ENCODE measurements at regions not wholly inside any gene's neighbourhood (a gene's known extent, or its start where the extent isn't known, plus 50 kb on each side); places are given as distances from the start of the nearest gene placed in this dataset.
"Not testable (repeated sequence)": the region's sequence is repeated elsewhere in the genome, so short reads cannot be mapped to it uniquely, and the experiment has no call there.

DNA sequence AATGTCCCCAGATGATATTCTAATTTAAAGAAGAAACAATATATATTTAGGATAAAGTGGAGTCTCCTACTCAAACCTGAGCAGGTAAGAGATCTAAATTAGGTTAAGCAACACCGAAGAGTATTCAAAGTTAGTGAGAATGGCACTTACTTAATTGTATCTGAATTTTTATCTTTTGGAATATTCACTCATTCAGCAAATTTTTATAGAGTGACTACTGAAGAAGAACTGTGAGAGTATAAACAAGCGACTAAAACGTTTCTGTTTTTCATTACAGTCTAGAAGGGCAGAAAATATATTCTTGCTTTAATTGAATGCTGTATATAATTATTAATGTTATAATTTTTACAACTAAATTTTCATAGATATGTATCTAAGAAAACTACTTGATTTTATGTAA, 567.7 kb upstream of the TBL1XR1 start:
- no peak for DNase-seq

DNA sequence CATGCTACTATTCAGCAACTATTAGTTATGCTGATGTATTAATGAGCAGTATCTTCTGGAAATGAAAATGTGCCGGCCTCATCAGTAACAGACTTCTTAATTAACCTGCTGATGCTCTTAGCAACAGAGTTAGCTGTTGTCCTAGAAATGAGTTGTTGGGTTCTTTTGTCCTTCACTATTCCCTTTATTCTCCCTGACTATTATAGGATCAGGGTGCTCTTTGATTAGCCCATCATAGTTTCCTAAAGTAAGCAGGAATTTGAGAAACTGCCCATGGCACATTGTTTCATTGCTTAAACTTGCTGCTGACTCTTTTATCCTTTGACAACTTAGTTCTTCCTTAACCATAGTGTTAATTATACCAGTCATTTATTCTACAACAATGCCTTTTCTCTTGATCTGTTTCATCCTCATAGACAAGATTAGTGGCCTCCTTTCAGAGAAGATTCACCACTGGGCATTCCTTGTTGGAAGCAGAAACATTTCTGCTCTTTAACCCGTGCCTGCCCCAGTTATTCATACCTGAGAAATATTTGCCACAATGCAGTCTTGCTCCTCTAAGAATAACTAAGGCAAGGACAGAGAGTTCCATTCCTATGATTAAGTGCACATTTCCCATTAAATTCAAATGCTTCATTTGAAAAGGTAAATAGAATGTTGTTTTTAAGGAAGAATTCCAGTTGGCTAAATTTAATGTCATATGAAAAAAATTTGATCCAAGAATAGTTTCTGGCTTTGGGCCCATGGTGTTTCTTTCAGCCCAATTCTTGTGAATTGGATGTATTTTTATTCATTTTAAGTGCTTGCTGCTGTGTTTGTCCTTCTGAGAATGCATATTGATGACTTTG, 573.3 kb upstream of the TBL1XR1 start:
- no peak for DNase-seq

DNA sequence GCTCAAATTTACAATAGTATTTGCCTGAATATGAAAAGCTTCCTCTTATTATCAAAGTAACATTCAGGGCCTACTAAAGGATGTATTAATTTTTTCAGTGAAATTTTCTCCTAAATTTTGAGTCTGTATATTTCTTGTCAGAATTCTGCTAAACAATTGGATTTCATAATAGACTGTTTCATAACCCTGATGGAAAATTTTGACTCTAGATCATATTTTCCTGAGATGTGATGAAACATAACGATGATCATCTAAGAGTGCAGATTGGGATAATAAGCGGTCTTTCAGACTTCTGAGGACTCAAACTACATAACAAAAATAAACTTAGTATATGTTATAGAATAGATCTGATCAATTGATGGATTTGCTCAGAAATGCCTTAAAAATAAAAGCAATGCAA, 574.5 kb upstream of the TBL1XR1 start:
- no peak for DNase-seq

DNA sequence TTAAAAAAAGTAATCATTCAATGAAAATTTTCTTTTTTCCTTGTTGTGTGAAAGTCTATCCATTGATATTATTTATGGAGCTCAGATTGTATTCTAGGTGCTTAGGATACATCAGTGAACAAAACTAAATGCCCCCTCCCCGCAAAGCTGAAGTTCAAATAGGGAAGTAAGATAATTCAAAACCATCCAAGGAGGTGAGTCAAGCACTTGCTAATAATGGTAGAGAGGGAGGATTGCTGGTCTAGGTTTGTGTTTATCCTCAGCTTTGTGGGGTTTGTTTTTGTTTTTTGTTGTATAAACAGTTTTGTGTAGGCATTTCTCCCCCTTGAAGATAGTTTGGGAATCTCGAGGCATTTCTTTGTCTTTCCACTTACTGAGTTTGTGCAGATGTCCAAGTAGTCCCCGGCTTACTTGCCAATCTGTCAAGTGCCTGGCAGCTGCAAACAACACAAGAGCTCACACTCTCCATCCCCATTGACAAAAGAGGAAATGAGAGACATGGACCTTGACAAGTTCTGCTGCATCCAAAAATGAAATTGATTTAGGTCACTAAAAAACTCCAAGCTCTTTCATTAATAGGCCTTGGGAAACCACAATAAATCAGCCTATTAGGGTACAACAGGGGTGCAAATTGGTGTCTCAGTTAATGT, 575.8 kb upstream of the TBL1XR1 start:
- DNase-seq: peak; percentile 73

DNA sequence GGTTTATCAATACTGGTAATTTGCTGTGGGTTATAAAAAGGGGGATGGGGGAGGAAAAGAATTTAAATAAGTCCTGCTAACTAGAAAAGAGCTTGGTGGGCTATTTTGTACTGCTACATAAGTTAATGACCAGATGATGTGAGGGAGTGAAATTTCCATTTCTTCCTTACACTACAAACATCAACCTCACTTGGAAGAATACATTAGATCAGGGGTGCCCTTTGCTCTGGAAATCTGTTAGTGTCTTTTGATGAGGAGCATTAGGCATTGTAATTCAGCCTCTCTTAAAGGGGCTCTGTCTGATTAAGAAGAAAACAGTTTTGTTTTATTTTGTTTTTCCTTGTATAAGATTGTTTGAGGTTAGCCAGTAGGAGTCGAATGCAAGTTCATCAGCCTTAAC, 576.4 kb upstream of the TBL1XR1 start:
- DNase-seq: no peak

DNA sequence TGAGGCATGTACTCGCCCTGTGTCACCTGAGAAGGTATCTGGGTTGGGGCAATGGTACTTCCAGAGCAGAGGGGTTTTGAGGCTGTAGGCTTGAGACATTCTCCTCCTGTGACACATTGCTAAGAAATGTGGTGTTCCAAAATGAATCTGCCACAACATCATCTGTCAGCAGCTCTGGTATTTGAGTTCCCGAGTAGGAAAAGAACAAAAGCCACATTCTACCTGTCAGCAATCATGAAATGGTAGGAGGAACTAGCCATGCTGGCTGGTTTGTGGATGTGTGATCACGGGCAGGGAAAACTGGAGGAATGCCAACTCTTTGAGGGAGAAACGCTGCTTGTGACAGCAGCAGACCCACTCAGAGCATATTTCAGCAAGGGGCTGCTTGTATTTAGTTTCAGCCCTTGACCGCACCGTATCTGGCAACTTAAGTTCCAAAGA, 579.4 kb upstream of the TBL1XR1 start:
- DNase-seq: no peak

DNA sequence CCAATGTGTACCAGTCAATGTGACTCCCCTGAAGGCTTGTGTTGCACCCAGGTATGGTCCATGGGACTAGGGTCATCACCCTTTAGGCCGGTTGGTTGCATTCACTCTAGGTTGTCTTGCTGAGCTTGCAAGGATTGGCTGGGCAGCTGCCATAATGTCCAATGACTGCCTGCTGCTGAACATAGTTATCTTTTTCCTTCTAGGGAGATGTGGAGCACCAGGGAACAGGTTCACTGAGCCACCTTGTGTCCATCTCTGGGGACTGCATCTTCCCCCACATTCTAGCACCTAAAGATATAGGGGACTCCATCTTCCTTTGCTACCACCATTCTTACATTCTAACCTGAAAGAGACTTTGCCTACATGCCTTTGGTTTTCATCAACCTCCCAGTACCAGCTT, 580.4 kb upstream of the TBL1XR1 start:
- DNase-seq: peak; percentile 62

DNA sequence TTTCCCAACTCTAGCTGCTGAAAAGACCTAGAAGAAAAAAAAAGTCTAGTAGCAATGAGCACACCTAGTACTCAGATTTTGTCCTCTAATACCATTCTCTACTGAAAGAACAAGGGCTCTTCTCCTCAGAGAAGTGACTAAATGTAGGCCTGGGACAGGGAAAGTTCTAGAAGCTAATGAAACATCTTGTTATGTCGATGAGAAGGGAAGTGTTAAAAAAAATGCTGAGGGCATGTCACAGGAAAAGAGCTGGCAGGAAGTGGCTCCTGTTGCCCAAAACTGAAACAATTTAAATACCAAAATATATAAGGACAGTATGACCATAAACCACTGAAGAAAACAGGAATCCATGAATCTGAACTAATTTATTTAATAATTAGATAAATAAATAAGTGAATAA, 581.4 kb upstream of the TBL1XR1 start:
- DNase-seq: peak; percentile 48

DNA sequence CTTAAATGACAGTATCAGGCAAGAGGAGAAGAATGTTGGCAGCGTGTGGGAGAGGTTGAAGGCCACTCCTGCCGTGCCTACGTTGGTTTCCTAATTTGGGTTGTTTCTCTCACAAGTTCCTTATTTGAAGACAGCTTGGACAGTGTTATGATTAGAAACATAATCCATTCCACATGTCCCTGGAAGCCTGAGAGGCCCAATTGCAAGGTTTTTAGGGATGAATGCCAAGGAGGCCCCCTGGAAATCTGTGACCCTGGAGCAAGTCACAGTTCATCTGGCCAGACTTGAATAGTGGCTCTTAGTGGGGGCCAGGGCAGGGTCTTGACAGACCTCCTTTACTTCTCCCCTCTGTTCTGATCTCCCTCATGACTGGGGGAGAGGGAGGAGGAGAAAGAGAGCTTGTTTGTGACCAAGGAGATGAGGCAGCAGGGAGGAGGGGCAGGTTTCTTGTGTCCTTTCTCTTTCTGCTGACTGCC, 584.4 kb upstream of the TBL1XR1 start:
- peak; percentile 61 for DNase-seq

DNA sequence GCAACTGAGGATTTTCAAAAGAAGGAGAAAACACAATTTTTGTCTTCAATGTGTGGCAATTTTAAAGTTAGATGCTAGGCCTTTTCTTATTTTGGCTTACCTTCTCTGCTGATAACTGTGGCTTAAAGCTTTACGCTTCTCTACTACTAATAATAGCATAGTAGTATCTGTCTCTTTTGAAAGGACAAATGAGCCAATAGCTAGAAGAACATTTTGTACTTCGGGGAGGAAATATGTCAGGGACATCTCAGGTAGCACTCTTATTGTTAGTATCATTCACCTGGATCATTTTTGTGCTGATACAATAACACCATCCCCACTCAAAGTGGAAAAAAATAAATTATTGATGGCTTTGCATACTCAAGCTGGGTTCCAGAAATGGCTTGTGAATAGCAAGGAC, 586.1 kb upstream of the TBL1XR1 start:
- DNase-seq: no peak

DNA sequence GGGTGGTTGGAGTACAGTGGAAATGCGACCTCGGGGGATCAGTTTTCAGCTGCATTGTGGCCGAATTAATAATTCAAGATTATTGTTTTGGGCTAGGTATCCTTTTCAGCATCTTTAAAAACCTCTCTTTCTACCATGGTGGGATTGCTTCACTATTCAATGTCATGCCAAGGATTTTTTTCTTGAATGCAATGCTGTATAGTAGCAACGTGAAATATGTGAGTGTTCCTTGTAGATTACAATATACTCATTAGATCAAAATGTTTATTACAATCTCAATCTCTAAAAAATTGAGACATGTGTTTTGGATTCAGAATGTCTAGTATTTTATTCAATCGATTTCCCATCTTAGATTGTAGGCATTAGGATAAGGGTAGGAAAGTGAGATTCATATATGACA, 586.5 kb upstream of the TBL1XR1 start:
- DNase-seq: no peak

DNA sequence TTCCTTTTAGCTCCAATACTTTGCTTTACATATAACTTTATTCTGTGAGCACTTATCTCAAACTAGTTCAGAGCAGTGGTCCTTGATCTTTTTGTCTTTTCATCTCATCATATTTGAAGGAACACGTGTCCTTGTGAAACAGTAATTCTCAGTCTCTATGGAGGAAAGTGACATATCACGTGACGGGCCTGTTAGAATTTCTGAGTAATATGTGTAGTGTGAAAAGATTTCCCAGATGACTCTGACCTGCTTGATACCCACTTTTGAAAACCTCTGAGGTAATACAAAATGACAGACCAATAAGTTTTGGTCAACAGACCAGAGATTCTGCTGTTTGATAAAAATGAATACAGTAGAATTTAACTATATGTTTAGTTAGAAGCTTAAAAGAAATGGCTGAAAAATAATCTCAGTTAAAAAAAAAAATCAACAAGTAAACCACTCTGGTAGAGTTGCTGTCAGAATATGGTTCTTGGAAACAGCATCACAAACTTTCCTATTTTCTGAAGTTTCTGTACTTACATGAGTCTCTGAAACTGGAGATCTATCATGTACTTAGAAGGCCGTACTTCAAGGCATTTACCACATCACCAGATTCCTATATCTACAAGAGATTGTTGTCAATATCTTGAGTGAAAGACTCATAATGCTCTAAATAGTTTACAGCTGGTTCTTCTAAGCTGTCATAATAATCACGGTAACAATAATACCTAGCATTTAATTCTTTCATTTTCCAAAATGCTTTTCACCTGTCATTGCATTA, 590.2 kb upstream of the TBL1XR1 start:
- no peak for DNase-seq

DNA sequence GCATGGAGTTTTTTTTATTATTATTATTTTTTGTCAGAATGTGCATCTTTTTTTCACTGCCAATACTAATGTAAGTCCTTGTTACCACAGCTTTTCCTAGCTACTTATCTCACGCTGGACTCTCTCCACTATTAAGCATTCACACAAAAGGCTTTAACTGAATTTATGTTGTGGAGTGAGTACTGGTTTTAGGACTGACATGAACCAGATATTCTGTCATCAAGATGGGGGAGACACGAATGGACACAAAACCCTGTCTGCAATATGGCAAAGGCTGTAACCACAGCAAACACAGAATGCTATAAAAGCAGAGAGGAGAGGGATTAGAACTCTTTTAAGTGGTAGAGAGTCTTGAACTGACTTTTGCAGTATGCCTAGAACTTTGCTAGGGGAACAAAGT, 592.2 kb upstream of the TBL1XR1 start:
- DNase-seq: no peak

DNA sequence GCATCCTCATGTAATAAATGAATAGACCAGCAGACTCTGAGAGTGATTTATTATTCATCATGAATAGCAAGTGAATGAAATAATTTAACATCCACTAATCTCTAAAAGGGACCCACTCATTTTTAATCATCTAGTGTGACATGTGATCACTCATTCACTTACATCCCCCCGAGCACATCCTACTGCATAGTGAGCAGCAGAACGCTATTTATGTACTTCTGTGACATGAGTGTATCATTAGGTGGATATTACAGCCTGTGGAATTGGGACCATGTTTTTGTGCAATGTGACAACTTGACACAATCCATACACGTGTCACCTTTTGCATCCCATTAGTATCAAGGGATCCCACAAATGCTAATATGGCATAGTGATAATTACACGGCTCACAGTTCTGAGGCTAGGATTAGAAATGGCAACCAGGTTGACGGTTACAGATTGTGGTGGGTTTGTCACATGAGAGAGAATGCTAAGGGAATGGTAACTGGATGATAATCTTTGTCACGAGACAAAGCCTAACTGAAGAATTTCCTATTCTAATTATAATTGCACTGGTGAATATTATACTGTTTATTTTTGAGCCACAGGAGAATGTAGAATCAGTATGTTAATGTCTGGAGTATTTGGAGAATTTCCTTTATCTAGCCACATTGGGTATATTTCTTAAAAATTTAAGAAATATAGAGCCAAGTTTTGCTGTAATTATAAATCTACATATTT, 595.2 kb upstream of the TBL1XR1 start:
- no peak for DNase-seq

DNA sequence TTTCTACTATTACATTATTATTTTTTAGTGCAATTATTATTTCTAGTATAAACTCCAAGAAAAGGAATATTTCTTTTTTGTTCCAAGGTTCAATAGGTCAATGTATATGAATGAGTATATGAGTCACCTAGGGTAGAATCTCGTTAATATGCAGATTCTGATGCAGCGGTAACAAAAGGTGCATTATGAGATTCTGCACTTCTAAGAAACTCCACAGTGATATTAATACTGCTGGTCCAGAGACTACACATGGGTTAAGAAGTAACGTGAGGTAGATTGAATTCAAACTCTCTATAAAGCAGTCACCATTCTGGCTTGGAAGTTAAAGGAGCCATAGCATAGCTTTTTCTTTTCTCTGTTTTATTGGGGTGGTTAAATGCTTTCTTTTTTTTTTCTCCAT, 596.2 kb upstream of the TBL1XR1 start:
- no peak for DNase-seq

DNA sequence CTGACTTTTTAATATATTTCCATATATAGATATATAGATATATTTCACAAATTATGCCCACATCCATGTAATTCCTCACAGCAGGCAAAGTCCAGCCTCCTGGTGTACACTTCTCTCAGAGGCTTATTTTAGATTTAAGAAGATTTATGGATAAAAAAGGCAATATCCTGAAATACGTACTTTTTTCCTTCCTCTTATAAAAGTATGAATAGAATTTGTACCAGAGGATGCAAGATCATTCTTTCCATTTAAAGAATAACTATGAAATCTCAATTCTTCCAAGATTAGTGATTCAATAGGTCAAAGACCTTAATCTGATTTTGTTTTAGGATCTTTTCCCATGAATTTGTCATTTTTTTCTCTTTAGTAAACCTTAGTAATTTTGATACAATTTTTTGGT, 597.9 kb upstream of the TBL1XR1 start:
- DNase-seq: no peak

DNA sequence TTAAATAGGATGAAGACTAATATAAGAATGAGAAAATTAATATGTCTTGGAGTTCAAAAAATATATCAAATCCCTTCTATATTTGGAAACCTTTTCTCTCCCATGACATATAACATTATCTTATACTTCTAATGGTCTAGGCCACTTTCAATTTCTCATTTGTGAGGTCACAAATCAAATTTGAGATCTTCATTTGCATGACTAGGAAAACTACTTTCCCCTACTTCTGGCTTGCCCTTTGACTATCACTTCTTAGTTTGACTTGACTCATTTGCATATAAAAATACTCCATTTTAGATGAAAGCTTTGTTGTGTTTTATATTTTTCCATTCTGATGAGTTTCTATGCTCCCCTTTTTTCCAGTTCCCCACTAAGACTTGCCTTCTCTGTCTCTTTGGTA, 598.6 kb upstream of the TBL1XR1 start:
- no peak for DNase-seq

DNA sequence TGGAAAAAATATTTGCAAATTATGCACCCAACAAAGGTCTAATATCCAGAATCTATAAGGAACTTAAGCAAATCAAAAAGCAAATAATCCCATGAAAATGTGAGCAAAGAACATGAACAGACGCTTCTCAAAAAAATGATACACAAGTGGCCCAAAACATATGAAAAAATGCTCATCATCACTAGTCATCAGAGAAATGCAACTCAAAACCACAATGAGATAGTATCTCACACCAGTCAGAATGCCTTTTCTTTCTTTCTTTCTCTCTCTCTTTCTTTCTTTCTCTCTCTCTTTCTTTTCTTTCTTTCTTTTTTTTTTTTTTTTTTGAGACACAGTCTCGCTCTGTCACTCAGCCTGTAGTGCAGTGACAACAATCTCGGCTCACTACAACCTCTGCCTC, 602.9 kb upstream of the TBL1XR1 start:
- not testable (repeated sequence) for DNase-seq

DNA sequence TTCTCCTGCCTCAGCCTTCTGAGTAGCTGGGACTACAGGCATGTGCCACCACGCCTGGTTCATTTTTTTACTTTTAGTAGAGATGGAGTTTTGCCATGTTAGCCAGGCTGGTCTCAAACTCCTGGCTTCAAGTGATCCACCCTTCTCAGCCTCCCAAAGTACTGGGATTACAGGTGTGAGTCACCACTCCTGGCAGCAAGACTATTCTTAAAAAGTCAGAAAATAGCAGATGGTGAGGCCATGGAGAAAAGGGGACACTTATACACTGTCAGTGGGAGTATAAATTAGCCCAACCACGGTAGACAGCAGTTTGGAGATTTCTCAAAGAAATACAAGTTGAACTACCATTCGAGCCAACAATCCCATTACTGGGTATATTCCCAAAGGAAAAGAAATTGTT, 603.3 kb upstream of the TBL1XR1 start:
- no peak for DNase-seq

DNA sequence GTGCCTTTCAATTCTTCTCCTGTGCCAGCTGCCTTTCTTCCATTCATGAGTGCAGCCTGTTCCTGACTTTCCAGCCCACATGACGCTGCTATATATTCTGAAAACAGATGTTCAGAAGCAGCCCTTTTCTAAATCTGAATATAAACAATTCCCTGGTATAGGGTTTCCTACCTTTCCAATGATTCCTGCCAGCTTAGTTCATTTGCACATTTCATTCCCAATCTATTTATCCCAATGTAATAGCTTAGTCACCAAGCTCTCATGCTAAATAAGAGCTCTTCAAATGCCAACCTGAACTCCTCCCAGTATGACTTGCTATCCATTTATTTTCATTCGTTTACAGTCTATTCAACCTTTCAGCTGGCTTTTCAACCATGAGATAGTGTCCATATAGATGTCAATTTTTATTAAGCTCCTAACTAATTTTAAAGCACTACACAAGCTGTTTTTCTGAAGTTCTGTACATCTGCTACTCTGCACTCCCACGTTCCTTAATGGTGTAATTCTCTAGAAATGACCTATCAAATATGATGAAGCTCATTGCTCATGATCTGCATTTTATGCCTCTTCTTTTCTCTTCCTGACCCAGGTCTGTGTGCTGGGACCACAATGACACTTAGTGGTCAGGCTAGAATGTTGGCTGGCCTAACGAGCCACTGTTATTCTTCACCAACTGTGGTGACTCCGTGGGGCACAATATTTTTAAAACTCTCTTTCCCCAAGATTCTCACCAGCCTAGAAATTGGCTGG, 605.0 kb upstream of the TBL1XR1 start:
- DNase-seq: no peak

DNA sequence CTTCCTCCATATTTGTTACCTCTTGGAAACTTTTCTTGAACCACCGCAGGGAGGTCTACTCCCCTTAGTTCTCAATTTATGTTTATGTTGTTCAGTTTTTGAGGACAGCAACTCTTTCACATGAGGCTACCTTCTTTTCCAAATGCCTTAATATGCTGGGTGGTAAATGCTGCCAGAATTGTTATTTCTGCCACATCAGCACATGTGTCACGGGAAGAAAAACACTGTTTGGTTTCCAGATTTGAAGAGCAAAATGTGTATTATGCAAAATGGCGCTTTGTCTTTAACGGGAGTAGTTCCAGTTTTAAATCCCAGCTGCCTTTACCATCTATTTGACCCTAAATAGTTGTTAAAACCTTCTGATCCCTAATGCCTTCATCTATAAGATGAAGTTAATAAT, 606.2 kb upstream of the TBL1XR1 start:
- DNase-seq: no peak

DNA sequence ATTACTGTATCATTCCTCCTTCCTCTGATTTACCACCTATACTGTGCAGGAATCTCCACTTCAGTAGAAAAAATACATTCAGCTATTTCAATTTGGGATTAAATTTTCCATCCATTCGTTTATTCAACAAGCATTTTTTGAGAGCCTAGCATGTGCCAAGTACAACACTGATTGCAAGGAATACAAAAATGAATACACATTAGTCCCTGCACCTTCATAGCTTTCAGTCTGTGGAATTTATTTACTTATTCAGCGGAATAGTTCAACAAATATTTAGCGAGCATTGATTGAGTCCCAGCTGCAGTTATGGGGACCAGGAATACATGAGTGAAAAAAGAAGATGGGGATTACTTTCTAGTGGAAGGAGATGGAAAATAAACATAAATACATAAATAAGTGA, 606.8 kb upstream of the TBL1XR1 start:
- DNase-seq: no peak
